Inflammatory macrophage treated with lipopolysaccharide for 1 hour (primary cell): ENCODE measurements at regions not wholly inside any gene's neighbourhood (a gene's known extent, or its start where the extent isn't known, plus 50 kb on each side); places are given as distances from the start of the nearest gene placed in this dataset.

ENCODE experiments used
- DNase-seq, 2 donors: peaks; one replicate each; pipeline ENCODE4 v3.0.0-alpha.2; 2020 to 2022

DNA sequence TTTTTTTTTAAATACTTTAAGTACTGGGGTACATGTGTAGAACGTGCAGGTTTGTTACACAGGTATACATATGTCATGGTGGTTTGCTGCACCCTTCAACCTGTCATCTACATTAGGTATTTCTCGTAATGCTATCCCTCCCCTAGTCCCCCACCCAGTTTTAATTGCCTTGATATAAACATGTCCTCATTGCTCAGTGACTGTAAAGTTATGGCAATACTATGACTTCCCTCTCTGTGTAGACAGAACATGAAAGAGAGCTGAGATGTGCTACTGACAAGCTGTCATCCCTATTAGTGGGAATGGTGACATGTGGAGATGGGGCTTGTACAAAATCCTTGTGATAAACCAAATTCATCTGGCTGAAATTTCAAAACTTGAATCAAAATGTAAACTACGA, 449.7 kb upstream of the TRIB2 start:
- no peak for DNase-seq

DNA sequence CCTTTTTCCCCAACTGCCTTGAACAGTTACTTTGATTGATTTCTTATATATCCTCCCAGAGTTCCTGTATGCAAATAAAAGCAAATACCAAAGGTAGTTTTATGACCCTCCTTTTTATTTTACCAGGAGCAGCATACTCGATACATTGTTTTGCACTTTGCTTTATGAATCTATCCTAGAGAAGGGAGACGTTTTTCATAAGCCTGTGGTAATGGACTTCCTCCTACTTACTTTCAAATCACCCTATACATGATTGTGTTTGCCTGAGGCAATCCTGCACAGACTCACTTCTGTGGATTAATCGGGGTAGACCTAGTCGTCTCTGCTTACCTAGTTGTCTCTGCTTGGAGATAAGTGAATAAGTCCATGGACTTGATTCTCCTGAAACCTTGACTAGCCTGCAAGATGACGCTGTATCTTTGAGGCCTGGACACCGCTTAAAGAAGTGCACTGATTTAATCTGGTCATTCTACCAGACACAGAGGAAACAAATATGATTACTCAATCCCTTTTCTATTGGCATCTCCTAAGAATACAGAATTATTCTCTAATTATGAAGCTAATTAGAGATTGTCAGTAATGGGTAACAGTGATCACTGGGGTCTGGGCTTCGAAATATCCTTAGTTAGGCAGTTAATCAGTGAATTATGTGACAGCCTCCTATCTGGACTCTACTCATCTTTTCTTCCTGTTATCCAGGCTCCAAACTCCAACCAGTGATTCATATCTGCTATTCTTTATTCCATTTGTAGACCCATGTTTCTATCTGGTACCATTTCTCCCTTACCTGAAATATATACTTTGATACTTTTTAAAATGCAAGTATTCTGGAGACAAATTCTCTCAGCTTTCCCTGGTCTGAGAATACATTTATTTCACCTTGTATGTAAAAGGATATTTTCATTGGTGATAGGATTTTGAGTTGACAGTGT, 447.4 kb upstream of the TRIB2 start:
- no peak for DNase-seq

DNA sequence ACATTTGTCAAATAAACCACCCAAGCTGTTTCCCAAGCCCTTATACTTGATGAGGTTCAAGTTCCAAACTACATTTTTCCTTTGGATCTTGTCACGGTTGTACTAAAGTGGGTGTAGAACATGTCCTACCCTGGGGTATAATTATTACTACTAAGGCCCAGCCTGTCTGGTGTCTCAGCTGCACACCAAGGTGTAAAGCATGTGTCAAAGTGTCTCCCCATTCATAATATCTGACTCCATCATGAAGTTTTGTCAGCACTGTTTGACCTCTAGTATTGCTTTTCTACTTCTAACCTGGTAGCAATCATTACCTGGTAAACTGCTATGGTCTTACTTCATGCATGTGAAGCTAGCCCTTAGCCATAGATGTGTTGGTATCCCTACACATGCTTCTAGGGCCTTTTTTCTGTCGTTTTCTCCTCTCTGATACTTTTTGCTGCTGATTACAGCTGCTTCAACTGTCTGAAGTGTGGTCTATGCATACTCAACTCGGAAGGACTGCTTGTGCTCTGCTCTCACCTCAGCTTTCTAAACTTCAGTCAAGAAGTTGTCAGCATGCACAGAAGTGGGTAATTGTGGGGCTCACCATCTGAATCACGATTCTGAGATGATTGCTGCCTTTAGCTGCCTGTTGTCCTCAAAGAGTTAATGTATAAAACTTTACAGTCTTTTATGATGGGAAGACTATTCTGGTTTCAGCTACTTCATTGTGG, 445.7 kb upstream of the TRIB2 start:
- no peak for DNase-seq

DNA sequence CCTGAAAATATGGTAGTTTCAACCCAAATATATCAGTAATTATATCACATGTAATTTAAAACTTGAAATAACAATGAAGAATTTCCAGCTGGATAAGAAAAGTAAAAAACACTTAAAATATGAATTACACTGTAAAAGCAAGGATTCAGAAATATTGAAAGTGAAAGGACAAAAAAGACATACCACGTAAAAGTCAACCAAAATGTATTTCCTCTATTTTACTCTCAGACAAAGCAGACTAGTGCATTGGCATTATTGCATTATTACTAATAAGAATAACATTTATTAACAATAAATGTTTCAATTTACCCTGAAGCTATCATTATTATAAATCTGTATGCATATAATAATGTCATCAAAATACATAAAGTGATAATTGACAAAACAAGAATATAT, 445.1 kb upstream of the TRIB2 start:
- DNase-seq, result peak; percentile 13 to 14

DNA sequence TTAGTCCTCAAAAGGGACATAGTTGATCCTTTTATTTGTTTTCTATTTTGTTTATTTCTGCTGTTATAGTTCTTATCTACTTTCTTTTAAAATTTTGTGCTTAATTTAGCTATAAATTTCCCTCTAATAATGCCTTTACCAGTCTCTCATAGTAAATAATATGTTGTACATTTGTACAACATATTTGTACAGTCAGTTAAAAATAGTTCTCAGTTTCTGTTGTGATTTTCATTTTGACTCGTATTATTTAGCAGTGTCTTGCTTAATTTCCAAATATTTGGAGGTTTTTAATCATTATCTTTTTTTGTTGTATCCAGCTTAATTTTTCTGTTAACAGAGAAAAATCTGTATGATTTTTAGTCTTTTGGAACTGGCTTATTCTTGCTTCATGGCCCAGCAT, 443.6 kb upstream of the TRIB2 start:
- no peak for DNase-seq

DNA sequence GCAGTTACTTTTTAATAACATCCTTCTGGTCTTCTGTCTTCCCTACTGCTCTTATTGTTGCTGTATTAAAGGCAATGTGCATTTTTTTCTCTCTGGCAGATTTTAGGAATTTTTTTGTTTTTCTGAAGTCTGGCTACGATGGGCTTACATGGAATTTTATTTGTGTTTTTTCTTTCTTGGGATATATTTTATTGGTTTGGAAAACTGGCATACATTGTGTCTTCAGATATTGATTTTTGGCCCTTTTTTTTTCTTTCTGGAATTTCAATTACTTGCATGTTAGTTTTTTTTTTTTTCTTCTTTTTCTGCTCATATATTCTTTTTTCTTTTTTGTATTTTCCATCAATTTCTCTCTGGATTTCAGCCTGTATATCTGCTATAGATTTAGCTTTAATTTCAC, 442.1 kb upstream of the TRIB2 start:
- no peak for DNase-seq

DNA sequence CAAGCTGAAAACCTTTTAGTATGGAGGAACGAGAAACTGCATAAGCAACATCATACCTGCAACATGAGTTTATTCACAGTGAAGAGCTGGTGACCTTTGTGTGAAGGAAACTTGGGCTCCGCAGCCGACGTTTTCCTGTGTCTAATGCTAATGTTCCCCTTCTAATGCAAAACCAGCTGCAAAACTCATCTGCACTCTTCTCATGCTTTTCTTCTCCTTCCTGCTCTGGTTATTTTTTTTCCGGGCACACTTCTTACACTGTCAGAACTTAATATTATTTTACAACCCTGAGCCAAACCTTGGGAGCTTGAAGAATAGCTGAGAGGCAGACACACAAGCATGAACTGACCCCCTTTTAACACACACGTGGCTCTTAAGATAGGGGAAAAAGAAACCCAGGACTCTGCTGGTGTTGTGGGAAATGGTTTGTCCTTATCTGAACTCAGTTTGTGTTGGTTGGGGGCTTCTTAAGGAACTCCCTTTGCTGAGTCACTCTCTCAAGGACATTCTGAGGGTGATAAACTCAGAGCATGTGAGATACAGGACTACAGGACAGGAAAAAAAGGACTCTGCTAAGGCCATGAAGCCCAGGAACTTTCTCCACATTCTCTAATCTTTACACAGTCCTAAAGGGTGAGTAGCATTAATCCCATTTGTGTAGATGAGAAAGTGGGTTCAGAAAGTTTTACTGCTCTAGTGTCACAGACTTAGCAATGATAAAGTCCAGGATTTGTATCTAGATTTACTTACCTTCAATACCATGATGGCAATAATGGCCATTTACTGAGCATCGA, 439.3 kb upstream of the TRIB2 start:
- DNase-seq, result no peak

DNA sequence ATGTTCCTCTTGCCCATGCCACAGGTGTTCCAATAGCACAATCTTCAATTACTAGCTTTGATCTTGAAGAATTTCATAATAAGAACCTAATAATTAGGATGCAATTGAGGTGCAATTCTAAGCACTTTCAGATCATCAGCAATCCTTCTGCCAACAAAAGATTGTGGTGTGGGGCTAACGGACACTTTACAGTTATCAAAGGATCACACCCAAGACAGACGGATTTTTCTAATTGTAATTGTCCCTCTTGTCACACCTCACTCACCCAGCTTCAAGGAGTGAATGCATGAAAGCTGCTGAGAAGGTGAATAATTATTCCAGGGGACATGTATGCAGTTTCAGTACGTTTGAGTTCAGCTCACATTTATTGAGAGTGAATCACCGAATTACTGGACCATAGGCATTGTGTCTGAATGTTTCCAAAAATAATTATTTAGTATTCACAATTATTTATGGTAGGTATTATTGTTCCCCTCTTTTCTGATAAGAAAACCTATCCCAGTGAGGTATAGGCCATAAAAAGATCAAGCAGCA, 438.5 kb upstream of the TRIB2 start:
- DNase-seq, result no peak

DNA sequence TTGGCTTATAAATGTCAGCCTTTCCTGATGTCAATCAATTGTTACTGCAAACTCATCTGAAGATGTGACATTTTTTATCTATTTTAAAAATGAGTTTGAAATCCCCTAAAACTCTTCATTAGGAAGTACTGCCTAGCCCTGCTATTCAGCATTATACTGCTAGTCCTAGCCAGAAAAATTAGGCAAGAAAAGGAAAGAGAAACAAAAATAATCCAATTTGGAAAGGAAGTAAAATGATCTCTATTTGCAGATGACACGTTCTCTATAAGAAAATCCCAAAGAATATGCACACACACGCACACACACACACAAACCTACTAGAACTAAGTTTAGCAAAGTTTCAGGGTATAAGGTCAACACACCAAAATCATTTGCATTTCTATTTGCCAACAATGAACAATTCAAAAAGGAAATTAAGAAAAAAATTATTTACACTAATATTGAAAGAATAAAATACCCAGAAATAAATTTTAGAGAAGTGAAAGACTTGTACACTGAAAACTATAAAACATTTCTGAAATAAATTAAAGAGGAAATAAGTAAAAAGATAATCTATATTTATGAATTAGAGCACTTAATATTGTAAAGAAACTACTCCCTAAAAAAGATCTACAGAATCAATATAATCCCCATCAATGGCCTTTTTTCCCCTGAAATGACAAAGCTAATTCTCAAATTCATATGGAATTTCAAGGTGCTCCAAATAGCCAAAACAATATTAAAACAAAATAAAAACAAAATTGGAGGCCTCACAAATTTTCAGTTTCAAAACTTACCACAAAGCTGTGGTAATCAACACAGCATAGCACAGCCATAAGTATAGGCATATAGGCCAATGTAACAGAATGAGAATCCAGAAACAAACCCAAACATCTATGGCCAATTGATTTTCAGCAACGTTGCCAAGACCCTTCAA, 433.7 kb upstream of the TRIB2 start:
- DNase-seq, result no peak

DNA sequence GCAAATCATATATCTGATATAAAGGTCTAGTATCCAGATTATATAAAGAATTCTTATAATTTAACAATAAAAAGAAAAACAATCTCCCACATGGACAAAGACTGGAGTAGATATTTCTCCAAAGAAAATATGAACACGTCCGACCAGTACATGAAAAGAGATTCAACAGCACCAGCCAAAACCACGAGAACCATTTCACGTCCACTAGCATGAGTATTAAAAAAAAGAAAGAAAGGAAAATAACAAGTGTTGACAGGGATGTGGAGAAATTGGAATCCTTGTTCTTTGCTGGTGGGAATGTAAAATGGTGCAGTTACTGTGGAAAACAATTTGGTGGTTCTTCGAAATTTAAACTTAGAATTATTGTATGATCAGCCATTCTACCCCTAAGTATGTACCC, 432.7 kb upstream of the TRIB2 start:
- DNase-seq, result no peak

DNA sequence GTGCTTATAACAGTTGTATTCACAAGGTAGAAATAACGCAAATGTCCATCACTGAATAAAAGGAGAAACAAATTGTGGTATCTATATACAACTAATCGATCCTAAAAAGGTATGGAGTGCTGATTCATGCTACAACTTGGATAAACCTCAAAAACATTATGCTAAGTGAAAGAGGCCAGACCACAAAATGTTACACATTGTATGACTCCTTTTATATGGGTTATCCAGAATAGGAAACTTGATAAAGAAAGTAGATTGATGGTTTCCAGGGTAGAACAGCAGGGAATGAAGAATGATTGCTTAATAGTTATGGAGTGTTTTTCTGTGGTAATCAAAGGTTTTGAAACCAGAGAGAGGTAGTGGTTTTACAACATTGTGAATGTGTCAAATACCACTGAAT, 432.2 kb upstream of the TRIB2 start:
- DNase-seq, result no peak

DNA sequence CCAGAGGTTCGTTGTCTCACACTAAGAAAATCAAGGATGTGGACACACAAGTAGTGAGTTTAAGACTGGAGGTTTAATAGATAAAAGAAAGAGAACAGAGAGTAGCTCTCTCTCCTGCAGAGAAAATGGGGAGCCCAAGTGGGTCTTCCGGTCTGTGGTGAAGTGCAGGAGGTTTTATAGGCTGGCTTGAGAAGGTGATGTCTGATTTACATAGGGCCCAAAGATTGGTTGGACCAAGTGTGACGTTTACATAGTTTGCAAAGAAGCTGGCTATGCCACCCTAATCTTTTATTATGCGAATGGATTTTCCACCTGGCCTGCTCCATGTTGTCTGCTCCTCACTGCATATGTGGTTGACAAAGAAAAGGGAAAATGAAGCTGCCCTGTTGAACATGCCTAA, 430.4 kb upstream of the TRIB2 start:
- DNase-seq, result no peak

DNA sequence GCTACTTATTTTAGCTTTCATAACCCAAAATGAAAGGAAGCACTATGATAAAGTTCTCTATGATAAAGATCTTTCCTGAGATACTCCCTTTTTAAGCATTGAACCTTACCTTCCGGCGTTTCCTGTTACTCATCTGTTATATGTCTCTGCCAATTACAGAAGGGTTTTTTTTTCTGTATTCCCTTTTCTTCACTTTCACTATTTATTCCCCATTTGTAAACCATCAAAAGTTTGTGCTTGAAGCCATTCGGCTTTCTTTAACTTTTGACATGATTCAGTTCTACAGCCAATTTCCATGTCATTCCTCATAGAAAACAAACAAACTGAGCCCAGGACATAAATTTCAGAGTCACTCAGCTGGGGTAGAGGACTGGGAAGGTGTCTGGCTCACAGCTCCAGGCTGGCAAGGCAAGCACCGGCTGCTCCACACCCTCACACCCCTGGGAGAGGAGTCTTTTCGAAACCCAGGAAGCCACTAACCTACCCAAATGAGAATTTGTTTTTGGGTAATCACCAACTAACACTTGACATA, 429.4 kb upstream of the TRIB2 start:
- no peak for DNase-seq

DNA sequence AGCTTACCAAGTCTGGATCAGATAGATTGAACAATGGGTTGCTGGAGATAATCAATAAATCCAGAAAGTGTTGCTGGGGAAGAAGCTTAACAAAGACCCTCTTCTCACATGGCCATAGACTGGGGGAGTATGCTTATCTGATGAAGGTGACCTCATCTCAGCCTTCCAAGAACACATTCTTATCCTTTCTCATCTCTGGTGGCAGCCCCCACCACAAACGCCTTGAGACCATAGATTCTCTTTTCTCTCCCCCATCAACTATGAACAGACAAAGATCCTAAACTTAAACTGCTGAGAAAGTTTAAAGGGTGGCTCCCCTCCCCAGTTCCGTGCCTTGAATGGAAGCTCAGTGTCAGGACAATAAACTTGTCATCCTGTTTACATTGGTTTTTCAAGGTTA, 428.7 kb upstream of the TRIB2 start:
- DNase-seq, result no peak

DNA sequence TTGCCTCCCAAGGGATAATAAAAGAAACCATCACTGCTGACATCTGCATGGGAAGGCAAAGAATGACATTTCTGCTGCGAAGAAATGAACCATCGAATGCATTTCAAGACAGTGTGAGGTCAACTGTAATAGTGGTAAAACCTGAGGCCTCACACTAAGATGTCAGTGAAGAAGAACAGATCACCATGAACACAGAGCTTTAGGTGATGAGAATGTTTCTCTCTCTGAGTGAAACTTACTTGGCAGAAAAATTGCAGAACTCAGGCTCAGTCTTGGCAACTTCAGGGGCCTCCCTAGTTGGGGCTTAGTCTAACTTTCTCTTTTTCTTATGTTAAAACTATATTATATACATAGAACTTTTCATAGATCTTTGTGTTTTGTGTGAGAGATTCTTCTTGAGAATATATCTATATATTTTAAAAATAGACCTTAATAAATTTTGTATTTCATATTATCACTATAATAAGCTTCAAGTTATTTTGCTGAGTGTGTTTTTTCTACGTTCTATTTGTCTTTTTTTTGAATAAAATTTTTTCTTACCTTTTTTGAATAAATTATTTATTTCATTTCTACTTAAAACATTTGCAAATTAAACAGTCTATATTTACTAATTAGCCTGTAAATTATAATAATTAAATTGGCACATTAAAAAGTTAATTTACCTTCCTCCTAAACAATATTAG, 427.5 kb upstream of the TRIB2 start:
- DNase-seq, result no peak

DNA sequence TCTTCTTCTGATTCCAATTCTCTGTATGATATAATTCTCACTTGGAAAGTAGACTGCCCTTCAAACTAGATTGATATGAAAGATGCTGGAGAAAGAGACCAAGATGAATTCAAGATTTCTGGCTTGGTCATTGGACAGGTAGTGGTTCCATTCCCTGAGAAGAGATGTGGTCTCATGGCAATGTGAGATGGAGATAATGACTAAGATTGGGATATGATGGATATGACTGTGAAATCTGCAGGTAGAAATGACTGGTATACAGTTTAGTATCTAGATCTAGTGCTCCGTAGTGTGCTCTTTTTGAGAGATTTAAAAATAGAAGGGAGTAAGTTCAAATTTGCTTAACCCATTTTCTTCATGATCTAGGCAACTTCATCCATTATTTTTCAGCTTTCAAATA, 425.4 kb upstream of the TRIB2 start:
- DNase-seq, result no peak

DNA sequence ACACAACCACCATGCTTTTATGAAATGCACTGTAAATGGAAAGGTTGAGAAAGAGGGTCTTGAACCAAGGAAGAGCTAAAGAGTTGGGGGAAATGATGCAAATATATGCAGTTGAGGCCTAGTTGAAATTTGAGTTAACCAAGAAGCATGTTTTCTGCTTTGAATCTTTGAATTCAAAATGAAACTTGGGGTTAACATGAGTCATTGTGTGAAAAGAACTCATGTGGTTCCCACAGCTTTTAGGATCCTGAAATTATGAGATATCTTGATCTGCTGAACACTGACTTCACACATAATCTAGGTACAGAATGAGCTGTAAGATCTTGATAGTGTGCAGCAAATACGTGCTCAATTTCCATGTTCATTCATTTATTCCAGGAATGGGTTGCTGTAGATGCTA, 422.9 kb upstream of the TRIB2 start:
- no peak for DNase-seq

DNA sequence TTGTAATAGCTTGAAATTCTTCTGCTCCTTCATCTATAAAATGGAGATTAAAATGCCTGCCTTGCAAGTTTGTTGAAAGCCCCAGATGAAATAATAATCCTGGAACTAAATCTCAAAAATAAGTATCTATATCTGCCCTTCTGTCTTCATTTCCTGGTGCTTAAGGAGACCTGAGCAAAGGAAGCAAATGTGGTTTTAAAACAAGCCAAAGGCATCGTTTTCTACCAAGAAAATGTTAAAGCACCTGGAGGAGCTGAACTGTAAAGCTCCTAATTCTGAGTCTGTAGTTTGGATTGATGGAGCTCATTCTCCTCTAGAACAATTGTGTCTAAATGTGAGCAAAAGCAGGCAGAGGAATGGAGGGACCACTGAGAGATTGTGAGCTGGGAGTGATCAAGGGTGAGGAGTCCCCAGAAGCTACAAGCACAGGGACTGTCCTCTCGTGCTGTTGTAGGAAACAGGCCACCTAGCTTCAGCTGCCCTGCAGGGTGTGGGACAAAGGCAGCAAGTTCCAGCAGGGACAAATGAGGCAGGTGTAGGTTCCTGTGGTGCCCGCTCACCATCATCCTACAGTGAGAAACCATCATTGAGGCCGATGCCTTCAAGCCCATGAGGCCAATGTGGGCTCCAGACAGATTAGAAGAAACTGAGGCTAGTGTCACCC, 420.7 kb upstream of the TRIB2 start:
- no peak for DNase-seq

DNA sequence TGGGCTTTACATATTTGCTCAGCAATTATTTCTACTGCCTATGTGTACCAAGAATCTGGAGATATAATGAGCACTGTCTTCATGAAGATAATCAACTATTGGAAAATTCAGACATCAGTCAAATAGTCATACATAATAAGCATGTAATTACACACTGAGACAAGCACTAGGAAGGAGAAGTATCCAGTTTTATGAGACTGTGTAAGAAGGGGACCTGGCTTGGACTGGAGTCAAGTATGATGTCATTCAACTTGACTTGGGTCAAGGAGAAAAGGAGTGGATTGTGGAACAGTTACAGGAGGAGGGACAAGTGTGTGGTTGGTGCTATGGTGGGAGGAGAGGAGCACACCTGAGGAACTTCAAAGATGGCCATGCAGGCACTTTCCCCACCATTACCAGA, 419.8 kb upstream of the TRIB2 start:
- no peak for DNase-seq

DNA sequence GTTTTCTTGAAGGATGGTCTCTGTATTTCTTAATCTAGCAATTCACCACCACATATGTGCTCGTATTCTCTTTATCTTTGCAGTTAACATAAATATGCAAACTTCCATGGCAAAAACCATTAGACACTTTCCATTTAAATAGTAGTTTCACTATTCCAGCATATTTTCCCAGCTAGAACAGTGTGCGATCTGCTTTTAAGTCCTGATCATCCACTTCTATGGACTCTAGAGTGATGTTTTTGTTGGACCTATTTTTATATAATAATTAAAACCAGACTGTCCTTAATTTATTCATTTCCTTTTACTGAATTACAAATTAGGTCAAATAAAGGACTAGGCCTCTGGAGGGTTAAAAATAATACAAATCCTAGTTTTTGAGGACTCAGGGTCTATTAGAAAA, 418.4 kb upstream of the TRIB2 start:
- DNase-seq, result no peak

DNA sequence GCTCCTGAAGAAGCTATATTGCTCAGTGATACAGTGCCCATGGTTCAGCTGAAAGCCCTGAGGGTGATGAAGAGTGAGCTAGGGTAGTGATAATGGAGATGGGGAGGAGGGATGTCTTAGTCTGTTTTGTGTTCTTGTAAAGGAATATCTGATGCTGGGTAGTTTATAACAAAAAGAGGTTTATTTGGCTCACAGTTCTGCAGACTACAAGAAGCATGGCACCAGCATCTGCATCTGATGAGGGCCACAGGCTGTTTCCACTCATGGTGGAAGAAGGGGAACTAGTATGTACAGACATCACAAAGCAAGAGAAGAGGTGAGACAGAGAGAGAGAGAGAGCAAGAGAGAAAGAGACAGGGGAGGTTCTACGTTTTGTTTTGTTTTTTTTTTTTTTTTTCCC, 417.3 kb upstream of the TRIB2 start:
- DNase-seq, result no peak
